ENCODE measurements at regions not wholly inside any gene's neighbourhood (a gene's known extent, or its start where the extent isn't known, plus 50 kb on each side); places are given as distances from the start of the nearest gene placed in this dataset.
"Not testable (repeated sequence)": the region's sequence is repeated elsewhere in the genome, so short reads cannot be mapped to it uniquely, and the experiment has no call there.

GRCh38 chr21:32921632-32922230, 104.0 kb upstream of the OLIG2 start:
- H3K27me3 Mint-ChIP-seq, result peaks cover 27% of the 10 kb centered on the region
- peaks cover 17% of the 10 kb centered on the region for H3K9me3 Mint-ChIP-seq
- POLR2A ChIA-PET, result no interaction called here
- H3K27ac Mint-ChIP-seq, result no peak overlapping the region
- H3K4me3 Mint-ChIP-seq, result no peak overlapping the region
- H3K36me3 Mint-ChIP-seq (ENCODE audit: low read depth), result peaks cover 6% of the 10 kb centered on the region
- CTCF ChIA-PET, result interaction anchor here (0.6 to 1.4 kb wide), 6 partner anchors 9 to 520 kb away, joined by 3 to 5 read pairs (median 3); no protein-coding TSS in a partner anchor
- peak; percentile 50 for DNase-seq
- no peaks in the 10 kb centered on the region for H3K4me1 Mint-ChIP-seq

- peaks cover 34% of the 10 kb centered on the region for H3K27me3 Mint-ChIP-seq
- peaks cover 24% of the 10 kb centered on the region for H3K9me3 Mint-ChIP-seq
- CTCF ChIA-PET, result no interaction called here
- H3K27ac Mint-ChIP-seq, result no peak overlapping the region
- H3K4me3 Mint-ChIP-seq, result no peak overlapping the region
- DNase-seq, result no peak
- POLR2A ChIA-PET, result no interaction called here
- H3K4me1 Mint-ChIP-seq, result peaks cover 8% of the 10 kb centered on the region
- H3K36me3 Mint-ChIP-seq (ENCODE audit: low read depth), result peaks cover 18% of the 10 kb centered on the region
Measured at GRCh38 chr21:32925098-32925497, 100.6 kb upstream of the OLIG2 start.

- DNase-seq, result no peak
- Mint-ChIP-seq H3K27me3 (peaks cover 26% of the 10 kb centered on the region), H3K27ac (peak overlapping the region; percentile 44), H3K36me3 (ENCODE audit: low read depth) (peaks cover 18% of the 10 kb centered on the region), H3K9me3 (peaks cover 18% of the 10 kb centered on the region), H3K4me1 (peaks cover 37% of the 10 kb centered on the region), H3K4me3 (peak overlapping the region; percentile 18)
- ChIA-PET CTCF (interaction anchor here (2.5 kb wide), 1 partner anchor 11 kb away, joined by 8 read pairs; no protein-coding TSS in a partner anchor), POLR2A (no interaction called here)
Measured at GRCh38 chr21:32929633-32930038, 96.1 kb upstream of the OLIG2 start.

GRCh38 chr21:32930673-32931072, 95.1 kb upstream of the OLIG2 start:
- Mint-ChIP-seq H3K27ac (no peak overlapping the region), H3K27me3 (peaks cover 26% of the 10 kb centered on the region), H3K4me3 (no peak overlapping the region), H3K36me3 (ENCODE audit: low read depth) (peaks cover 18% of the 10 kb centered on the region), H3K4me1 (peaks cover 37% of the 10 kb centered on the region), H3K9me3 (peaks cover 10% of the 10 kb centered on the region)
- DNase-seq, result no peak
- CTCF ChIA-PET, result interaction anchor here (0.9 to 2.5 kb wide), 4 partner anchors 9 to 266 kb away, joined by 3 to 13 read pairs (median 4); no protein-coding TSS in a partner anchor
- POLR2A ChIA-PET, result interaction anchor here (0.6 to 1.5 kb wide), 3 partner anchors 170 to 1352 kb away, joined by 3 read pairs; partner anchors contain the start of gene SYNJ1

GRCh38 chr21:32934068-32934467, 91.7 kb upstream of the OLIG2 start:
- H3K27ac Mint-ChIP-seq; DNase-seq; POLR2A ChIA-PET; H3K36me3 Mint-ChIP-seq (ENCODE audit: low read depth); H3K9me3 Mint-ChIP-seq; H3K4me3 Mint-ChIP-seq: not testable (repeated sequence)
- Mint-ChIP-seq H3K27me3 (peaks cover 24% of the 10 kb centered on the region), H3K4me1 (peaks cover 36% of the 10 kb centered on the region)
- CTCF ChIA-PET, result interaction anchor here (1.8 kb wide), 1 partner anchor 263 kb away, joined by 6 read pairs; no protein-coding TSS in a partner anchor

GRCh38 chr21:32934829-32935228, 90.9 kb upstream of the OLIG2 start:
- POLR2A ChIA-PET, result no interaction called here
- no peak for DNase-seq
- no peaks in the 10 kb centered on the region for H3K36me3 Mint-ChIP-seq (ENCODE audit: low read depth)

GRCh38 chr21:32940079-32941014, 85.4 kb upstream of the OLIG2 start:
- DNase-seq, result peak; percentile 39
- H3K27me3 Mint-ChIP-seq, result peaks cover 21% of the 10 kb centered on the region
- no peak overlapping the region for H3K27ac Mint-ChIP-seq
- no peaks in the 10 kb centered on the region for H3K4me1 Mint-ChIP-seq
- H3K4me3 Mint-ChIP-seq, result no peak overlapping the region
- ChIA-PET POLR2A (no interaction called here), CTCF (interaction anchor here (0.6 to 1.9 kb wide), 42 partner anchors 9 to 505 kb away, joined by 3 to 27 read pairs (median 3); no protein-coding TSS in a partner anchor)
- H3K9me3 Mint-ChIP-seq, result no peaks in the 10 kb centered on the region
- H3K36me3 Mint-ChIP-seq (ENCODE audit: low read depth), result no peaks in the 10 kb centered on the region

More at GRCh38 chr21:32934829-32935228, 90.9 kb upstream of the OLIG2 start:
- H3K4me3 Mint-ChIP-seq, result no peak overlapping the region
- no peaks in the 10 kb centered on the region for H3K9me3 Mint-ChIP-seq
- peaks cover 31% of the 10 kb centered on the region for H3K4me1 Mint-ChIP-seq
- H3K27me3 Mint-ChIP-seq, result peaks cover 21% of the 10 kb centered on the region
- CTCF ChIA-PET, result interaction anchor here (1.8 kb wide), 1 partner anchor 262 kb away, joined by 6 read pairs; no protein-coding TSS in a partner anchor
- H3K27ac Mint-ChIP-seq, result no peak overlapping the region

GRCh38 chr21:32941263-32941662, 84.5 kb upstream of the OLIG2 start:
- H3K27ac Mint-ChIP-seq, result no peak overlapping the region
- no peaks in the 10 kb centered on the region for H3K36me3 Mint-ChIP-seq (ENCODE audit: low read depth)
- no peak for DNase-seq
- CTCF ChIA-PET, result interaction anchor here (1.0 to 1.9 kb wide), 11 partner anchors 8 to 257 kb away, joined by 3 to 14 read pairs (median 4); no protein-coding TSS in a partner anchor
- H3K4me1 Mint-ChIP-seq, result no peaks in the 10 kb centered on the region
- POLR2A ChIA-PET, result no interaction called here
- no peaks in the 10 kb centered on the region for H3K9me3 Mint-ChIP-seq
- peaks cover 23% of the 10 kb centered on the region for H3K27me3 Mint-ChIP-seq
- H3K4me3 Mint-ChIP-seq, result no peak overlapping the region

- POLR2A ChIA-PET, result no interaction called here
- Mint-ChIP-seq H3K27me3 (peaks cover 13% of the 10 kb centered on the region), H3K9me3 (no peaks in the 10 kb centered on the region), H3K36me3 (ENCODE audit: low read depth) (no peaks in the 10 kb centered on the region), H3K4me3 (no peak overlapping the region), H3K27ac (no peak overlapping the region), H3K4me1 (peaks cover 2% of the 10 kb centered on the region)
- CTCF ChIA-PET, result no interaction called here
- no peak for DNase-seq
Measured at GRCh38 chr21:32946654-32947053, 79.1 kb upstream of the OLIG2 start.

GRCh38 chr21:32947736-32948135, 78.0 kb upstream of the OLIG2 start:
- Mint-ChIP-seq H3K27ac (no peak overlapping the region), H3K4me1 (peaks cover 2% of the 10 kb centered on the region), H3K27me3 (peaks cover 24% of the 10 kb centered on the region), H3K36me3 (ENCODE audit: low read depth) (no peaks in the 10 kb centered on the region), H3K9me3 (no peaks in the 10 kb centered on the region), H3K4me3 (no peak overlapping the region)
- ChIA-PET CTCF (no interaction called here), POLR2A (no interaction called here)
- DNase-seq, result no peak

- no peaks in the 10 kb centered on the region for H3K36me3 Mint-ChIP-seq (ENCODE audit: low read depth)
- no peak for DNase-seq
- ChIA-PET POLR2A (no interaction called here), CTCF (interaction anchor here (1.3 kb wide), 1 partner anchor 9 kb away, joined by 14 read pairs; no protein-coding TSS in a partner anchor)
- no peaks in the 10 kb centered on the region for H3K9me3 Mint-ChIP-seq
- H3K4me3 Mint-ChIP-seq, result no peak overlapping the region
- peaks cover 2% of the 10 kb centered on the region for H3K4me1 Mint-ChIP-seq
- peaks cover 41% of the 10 kb centered on the region for H3K27me3 Mint-ChIP-seq
- no peak overlapping the region for H3K27ac Mint-ChIP-seq
Measured at GRCh38 chr21:32949701-32950100, 76.0 kb upstream of the OLIG2 start.

GRCh38 chr21:32951041-32951440, 74.7 kb upstream of the OLIG2 start:
- Mint-ChIP-seq H3K36me3 (ENCODE audit: low read depth) (no peaks in the 10 kb centered on the region), H3K4me1 (peaks cover 2% of the 10 kb centered on the region), H3K27me3 (peaks cover 52% of the 10 kb centered on the region), H3K27ac (no peak overlapping the region), H3K9me3 (no peaks in the 10 kb centered on the region), H3K4me3 (no peak overlapping the region)
- POLR2A ChIA-PET, result no interaction called here
- CTCF ChIA-PET, result no interaction called here
- DNase-seq, result no peak

GRCh38 chr21:32954353-32954752, 71.4 kb upstream of the OLIG2 start:
- H3K27ac Mint-ChIP-seq, result no peak overlapping the region
- H3K4me3 Mint-ChIP-seq, result no peak overlapping the region
- H3K9me3 Mint-ChIP-seq, result no peaks in the 10 kb centered on the region
- H3K36me3 Mint-ChIP-seq (ENCODE audit: low read depth), result no peaks in the 10 kb centered on the region
- no peaks in the 10 kb centered on the region for H3K4me1 Mint-ChIP-seq
- no peak for DNase-seq
- peaks cover 58% of the 10 kb centered on the region for H3K27me3 Mint-ChIP-seq
- POLR2A ChIA-PET, result no interaction called here
- CTCF ChIA-PET, result interaction anchor here (1.2 kb wide), 1 partner anchor 14 kb away, joined by 3 read pairs; no protein-coding TSS in a partner anchor

Data from activated CD4-positive, alpha-beta memory T cell treated with anti-CD3 and anti-CD28 coated beads, Interleukin-2, amount 10 ng/mL, durations not matched to agents 7 days and 5 days (primary cell).